B cell (primary cell): ENCODE measurements at regions not wholly inside any gene's neighbourhood (a gene's known extent, or its start where the extent isn't known, plus 50 kb on each side); places are given as distances from the start of the nearest gene placed in this dataset.

Experiments used
- EZH2 ChIP-seq: IDR thresholded peaks from 2 replicates; pipeline ENCODE4 v1.6.1; 2012; ENCODE audit warnings: borderline replicate concordance, low read depth, mild to moderate bottlenecking, moderate library complexity, low read length; ENCODE audit not compliant: insufficient read depth, poor library complexity, severe bottlenecking
- TF ChIP-seq, protein P1 (sequence below): fragments of 200-600 bp; IDR thresholded peaks from one replicate; pipeline ENCODE4 v1.8.0; 2022; ENCODE audit warnings: antibody characterized with exemption, mild to moderate bottlenecking

DNA sequence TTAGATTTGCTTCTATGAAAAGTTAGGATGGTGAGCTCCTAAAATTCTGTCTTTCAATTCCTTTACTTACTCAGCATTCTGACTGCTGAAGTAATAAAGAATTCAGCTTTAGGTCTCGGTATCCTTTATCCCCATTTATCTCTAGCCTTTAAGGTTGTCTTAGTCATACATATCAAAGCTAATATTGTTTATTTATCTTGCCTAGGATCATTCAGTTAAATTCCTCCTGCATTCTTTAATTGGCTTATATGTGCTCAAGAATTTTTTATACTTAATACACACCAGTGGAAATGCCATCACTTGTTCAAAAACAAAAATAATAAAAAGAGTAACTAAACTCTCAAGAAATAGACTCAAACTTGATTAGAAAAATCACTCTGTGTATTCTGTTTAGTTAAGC, 507.0 kb downstream of the ZPLD1 start:
- TF ChIP-seq, protein P1, sequence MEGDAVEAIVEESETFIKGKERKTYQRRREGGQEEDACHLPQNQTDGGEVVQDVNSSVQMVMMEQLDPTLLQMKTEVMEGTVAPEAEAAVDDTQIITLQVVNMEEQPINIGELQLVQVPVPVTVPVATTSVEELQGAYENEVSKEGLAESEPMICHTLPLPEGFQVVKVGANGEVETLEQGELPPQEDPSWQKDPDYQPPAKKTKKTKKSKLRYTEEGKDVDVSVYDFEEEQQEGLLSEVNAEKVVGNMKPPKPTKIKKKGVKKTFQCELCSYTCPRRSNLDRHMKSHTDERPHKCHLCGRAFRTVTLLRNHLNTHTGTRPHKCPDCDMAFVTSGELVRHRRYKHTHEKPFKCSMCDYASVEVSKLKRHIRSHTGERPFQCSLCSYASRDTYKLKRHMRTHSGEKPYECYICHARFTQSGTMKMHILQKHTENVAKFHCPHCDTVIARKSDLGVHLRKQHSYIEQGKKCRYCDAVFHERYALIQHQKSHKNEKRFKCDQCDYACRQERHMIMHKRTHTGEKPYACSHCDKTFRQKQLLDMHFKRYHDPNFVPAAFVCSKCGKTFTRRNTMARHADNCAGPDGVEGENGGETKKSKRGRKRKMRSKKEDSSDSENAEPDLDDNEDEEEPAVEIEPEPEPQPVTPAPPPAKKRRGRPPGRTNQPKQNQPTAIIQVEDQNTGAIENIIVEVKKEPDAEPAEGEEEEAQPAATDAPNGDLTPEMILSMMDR, result no peak
- no peak for TF ChIP-seq EZH2
